ENCODE measurements at regions not wholly inside any gene's neighbourhood (a gene's known extent, or its start where the extent isn't known, plus 50 kb on each side); places are given as distances from the start of the nearest gene placed in this dataset.

- TF ChIP-seq, protein P1, sequence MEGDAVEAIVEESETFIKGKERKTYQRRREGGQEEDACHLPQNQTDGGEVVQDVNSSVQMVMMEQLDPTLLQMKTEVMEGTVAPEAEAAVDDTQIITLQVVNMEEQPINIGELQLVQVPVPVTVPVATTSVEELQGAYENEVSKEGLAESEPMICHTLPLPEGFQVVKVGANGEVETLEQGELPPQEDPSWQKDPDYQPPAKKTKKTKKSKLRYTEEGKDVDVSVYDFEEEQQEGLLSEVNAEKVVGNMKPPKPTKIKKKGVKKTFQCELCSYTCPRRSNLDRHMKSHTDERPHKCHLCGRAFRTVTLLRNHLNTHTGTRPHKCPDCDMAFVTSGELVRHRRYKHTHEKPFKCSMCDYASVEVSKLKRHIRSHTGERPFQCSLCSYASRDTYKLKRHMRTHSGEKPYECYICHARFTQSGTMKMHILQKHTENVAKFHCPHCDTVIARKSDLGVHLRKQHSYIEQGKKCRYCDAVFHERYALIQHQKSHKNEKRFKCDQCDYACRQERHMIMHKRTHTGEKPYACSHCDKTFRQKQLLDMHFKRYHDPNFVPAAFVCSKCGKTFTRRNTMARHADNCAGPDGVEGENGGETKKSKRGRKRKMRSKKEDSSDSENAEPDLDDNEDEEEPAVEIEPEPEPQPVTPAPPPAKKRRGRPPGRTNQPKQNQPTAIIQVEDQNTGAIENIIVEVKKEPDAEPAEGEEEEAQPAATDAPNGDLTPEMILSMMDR (IDR thresholded peaks at IDR 0.05): no peak
- no peak for TF ChIP-seq POLR2A (IDR thresholded peaks at IDR 0.05)
These were observed 168.8 kb downstream of the HDGFL1 start for GRCh38 chr6:22738194-22738593.
